ENCODE measurements at regions not wholly inside any gene's neighbourhood (a gene's known extent, or its start where the extent isn't known, plus 50 kb on each side); places are given as distances from the start of the nearest gene placed in this dataset.
"Not testable (repeated sequence)": the region's sequence is repeated elsewhere in the genome, so short reads cannot be mapped to it uniquely, and the experiment has no call there.

GRCh38 chr2:133882159-133882558, 313.9 kb upstream of the NCKAP5 start:
- DNase-seq (ENCODE audit: low spot score) = not testable (repeated sequence)

- peak; percentile 45 for DNase-seq (ENCODE audit: low spot score)
Observed at GRCh38 chr2:133884739-133885381, 316.6 kb upstream of the NCKAP5 start.

- DNase-seq (ENCODE audit: low spot score) = no peak
Observed at GRCh38 chr2:133885847-133886246, 317.6 kb upstream of the NCKAP5 start.

GRCh38 chr2:133886735-133887675, 318.7 kb upstream of the NCKAP5 start:
- DNase-seq (ENCODE audit: low spot score) = peak; percentile 77

- no peak for DNase-seq (ENCODE audit: low spot score)
Observed at GRCh38 chr2:133887676-133888040, 319.4 kb upstream of the NCKAP5 start.

- DNase-seq (ENCODE audit: low spot score) = no peak
Observed at GRCh38 chr2:133888107-133888506, 319.8 kb upstream of the NCKAP5 start.

- DNase-seq (ENCODE audit: low spot score) = no peak
Observed at GRCh38 chr2:133888621-133889219, 320.5 kb upstream of the NCKAP5 start.

GRCh38 chr2:133892352-133892913, 324.2 kb upstream of the NCKAP5 start:
- no peak for DNase-seq (ENCODE audit: low spot score)

GRCh38 chr2:133894429-133894828, 326.2 kb upstream of the NCKAP5 start:
- no peak for DNase-seq (ENCODE audit: low spot score)

- not testable (repeated sequence) for DNase-seq (ENCODE audit: low spot score)
Observed at GRCh38 chr2:133897838-133898237, 329.6 kb upstream of the NCKAP5 start.

GRCh38 chr2:133900909-133901308, 332.6 kb upstream of the NCKAP5 start:
- no peak for DNase-seq (ENCODE audit: low spot score)

- DNase-seq (ENCODE audit: low spot score) = no peak
Observed at GRCh38 chr2:133906396-133906795, 338.1 kb upstream of the NCKAP5 start.

GRCh38 chr2:133906926-133907325, 338.7 kb upstream of the NCKAP5 start:
- no peak for DNase-seq (ENCODE audit: low spot score)

GRCh38 chr2:133908171-133908570, 339.9 kb upstream of the NCKAP5 start:
- DNase-seq (ENCODE audit: low spot score) = no peak

- DNase-seq (ENCODE audit: low spot score) = no peak
Observed at GRCh38 chr2:133918141-133918540, 335.7 kb upstream of the MGAT5 start.

- no peak for DNase-seq (ENCODE audit: low spot score)
Observed at GRCh38 chr2:133919285-133919684, 334.6 kb upstream of the MGAT5 start.

GRCh38 chr2:133927894-133928293, 326.0 kb upstream of the MGAT5 start:
- no peak for DNase-seq (ENCODE audit: low spot score)

- DNase-seq (ENCODE audit: low spot score) = no peak
Observed at GRCh38 chr2:133936096-133936495, 317.8 kb upstream of the MGAT5 start.

GRCh38 chr2:133936601-133937000, 317.3 kb upstream of the MGAT5 start:
- DNase-seq (ENCODE audit: low spot score) = no peak

- DNase-seq (ENCODE audit: low spot score) = no peak
Observed at GRCh38 chr2:133937669-133938068, 316.2 kb upstream of the MGAT5 start.

- no peak for DNase-seq (ENCODE audit: low spot score)
Observed at GRCh38 chr2:133940134-133940533, 313.7 kb upstream of the MGAT5 start.

GRCh38 chr2:133941666-133942065, 312.2 kb upstream of the MGAT5 start:
- DNase-seq (ENCODE audit: low spot score) = no peak

GRCh38 chr2:133942398-133942797, 311.5 kb upstream of the MGAT5 start:
- DNase-seq (ENCODE audit: low spot score) = no peak
